Inflammatory macrophage (primary cell): ENCODE measurements at regions not wholly inside any gene's neighbourhood (a gene's known extent, or its start where the extent isn't known, plus 50 kb on each side); places are given as distances from the start of the nearest gene placed in this dataset.
"Not testable (repeated sequence)": the region's sequence is repeated elsewhere in the genome, so short reads cannot be mapped to it uniquely, and the experiment has no call there.

ENCODE experiments used
- DNase-seq, 2 donors: peaks; one replicate each; pipeline ENCODE4 v3.0.0-alpha.2; 2020 to 2022

DNA sequence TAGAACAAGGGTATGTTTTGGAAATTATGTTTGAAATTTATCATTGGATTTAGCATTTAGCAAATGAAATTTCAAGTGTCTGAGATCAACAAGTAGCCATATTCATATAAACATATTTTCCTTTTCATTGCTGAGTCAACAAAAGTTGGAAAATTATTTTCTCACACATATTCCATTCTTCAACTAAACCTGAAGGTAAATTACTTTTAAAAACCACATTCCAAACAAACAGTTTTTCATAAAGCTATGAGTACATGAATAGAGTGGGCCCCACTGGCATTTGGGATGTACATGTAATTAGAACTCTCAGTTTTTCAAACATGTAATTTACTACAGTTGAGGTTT is 178.3 kb upstream of the MKLN1 start:
- DNase-seq = no peak

DNA sequence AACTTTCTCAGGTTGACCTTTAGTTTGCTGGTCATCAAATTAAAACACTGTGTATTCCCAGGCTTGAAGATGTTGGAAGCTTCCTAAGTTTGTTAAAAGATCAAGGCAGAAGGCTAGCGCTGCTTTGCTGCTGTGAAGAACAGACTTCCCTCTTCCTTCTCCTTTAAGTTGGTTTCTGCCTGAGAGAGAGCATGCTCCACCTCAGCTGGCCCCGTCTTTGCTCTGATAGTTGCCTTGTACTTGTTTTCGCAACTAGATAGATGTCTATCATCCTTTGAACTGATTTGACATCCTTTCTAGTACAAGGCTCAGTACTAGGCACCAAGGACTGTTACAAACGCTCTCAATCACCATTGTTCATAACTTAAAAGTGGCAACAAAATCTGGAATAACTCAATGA is 177.8 kb upstream of the MKLN1 start:
- peak in 1 of 2 donors; percentile 2 for DNase-seq

- DNase-seq = no peak
These were observed 176.6 kb upstream of the MKLN1 start for GRCh38 chr7:131151034-131151433.

DNA sequence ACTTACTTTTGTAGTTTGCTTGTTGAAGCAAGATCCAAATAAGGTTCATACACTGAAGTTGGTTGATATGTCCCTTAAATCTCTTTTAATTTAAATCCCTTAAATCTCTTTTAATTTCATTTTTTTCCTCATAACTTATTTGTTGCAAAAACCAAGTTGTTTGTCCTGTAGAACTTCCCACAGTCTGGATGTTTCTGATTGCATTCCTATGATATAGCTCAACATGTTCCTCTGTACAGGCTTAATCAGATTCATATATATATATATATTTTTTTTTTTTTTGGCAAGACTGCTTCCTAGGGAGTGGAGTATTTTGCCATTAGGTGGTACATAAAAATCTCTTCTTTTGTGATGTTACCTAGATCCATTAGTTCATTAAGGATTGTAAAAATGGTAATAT is 174.9 kb upstream of the MKLN1 start:
- DNase-seq = no peak

DNA sequence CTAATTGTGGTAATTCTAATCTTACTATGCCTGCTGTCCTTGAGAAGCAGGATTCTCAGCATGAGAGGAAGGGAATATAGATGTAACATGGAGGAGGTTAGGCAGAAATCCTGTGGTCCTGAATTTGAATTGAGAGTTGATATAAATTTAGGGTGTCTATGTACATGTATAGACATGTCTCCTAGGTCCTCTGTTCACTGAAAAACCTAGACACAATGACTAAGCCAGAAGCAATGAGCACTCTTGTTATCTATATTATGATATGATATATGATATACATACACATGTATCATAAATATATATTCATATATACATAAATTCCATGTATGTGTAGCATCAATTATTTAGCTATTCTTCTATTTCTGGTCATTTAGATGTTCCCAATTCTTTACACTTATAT is 173.3 kb upstream of the MKLN1 start:
- no peak for DNase-seq

- no peak for DNase-seq
These were observed 170.0 kb upstream of the MKLN1 start for GRCh38 chr7:131157530-131158243.

- not testable (repeated sequence) for DNase-seq
These were observed 169.4 kb upstream of the MKLN1 start for GRCh38 chr7:131158244-131158636.

DNA sequence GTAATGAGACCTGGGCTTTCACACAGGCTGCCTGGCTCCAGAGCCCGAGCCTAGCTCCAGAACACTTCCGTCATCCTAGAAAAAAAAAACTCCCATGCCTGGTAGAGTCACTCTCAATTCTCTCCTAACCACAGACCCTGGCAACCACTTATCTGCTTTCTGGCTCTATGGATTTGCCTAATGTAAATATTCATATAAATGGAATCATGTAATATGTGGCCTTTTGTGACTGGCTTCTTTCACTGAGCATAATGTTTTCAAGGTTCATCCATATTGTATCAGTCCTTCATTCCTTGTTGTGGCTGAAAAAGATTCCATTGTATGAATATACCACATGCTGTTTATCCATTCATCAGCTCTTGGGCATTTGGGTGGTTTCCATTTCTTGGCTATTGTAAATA is 167.7 kb upstream of the MKLN1 start:
- DNase-seq = no peak

DNA sequence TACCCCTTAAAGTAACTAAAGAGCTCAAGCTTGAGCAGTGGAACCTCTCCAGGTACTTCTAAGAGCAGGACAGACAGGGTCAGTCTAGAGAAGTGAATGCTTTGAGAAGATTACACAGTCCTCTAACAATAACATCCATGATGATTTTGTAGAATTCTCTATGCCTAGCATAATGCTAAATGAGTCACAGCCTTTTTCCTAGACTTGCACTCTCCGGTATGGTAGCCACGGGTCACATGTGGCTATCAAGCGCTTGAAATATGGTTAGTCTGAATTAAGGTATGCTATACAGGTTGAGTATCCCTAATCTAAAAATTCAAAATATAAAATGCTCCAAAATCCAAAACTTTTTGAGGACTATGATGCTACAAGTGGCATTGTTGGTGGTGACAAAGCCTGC is 166.6 kb upstream of the MKLN1 start:
- no peak for DNase-seq

GRCh38 chr7:131164025-131164925 is 163.4 kb upstream of the MKLN1 start:
- no peak for DNase-seq

GRCh38 chr7:131166066-131166465 is 161.6 kb upstream of the MKLN1 start:
- no peak for DNase-seq

GRCh38 chr7:131170440-131171271 is 157.0 kb upstream of the MKLN1 start:
- DNase-seq = no peak

DNA sequence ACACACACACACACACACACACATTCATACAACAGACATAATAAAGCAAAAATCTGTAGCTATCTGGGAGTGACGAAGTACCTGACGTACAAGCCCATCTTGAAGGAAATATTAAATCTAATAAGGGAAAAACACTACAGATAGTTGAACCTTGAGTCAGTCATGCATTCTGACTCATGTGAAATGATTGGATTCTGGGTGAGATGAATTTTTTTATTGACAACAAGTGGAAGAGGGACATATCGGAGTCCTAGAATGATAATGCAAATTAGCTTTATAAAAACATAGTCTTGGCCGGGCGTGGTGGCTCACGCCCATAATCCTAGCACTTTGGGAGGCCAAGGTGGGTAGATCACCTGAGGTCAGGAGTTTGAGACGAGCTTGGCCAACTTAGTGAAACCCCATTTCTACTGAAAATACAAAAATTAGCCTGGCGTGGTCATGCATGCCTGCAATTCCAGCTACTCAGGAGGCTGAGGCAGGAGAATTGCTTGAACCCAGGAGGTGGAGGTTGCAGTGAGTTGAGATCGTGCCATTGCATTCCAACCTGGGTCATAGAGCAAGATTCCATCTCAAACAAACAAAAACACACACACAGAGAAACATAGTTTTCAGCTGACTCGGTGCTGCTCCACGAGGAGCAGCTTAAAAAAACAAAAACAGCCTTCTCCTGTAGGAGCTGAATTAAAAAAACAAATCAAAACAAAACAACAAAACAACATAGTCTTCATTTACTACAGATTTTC is 154.4 kb upstream of the MKLN1 start:
- no peak for DNase-seq

- no peak for DNase-seq
These were observed 153.3 kb upstream of the MKLN1 start for GRCh38 chr7:131174391-131174790.

DNA sequence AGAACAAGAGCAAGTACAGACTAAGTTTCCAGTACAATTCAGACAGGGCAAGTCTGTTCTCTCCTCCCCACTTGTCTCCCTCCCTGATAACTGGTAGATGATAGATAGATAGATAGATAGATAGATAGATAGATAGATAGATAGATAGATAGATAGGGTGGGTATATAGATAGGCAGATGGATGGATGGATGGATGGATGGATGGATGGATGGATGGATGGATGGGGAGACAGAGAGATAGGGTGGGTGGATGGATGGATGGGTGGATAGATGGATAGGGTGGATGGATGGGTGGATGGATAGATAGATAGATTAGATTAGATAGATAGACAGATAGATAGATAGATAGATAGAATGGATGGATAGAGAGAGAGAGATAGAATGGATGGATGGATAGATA is 152.8 kb upstream of the MKLN1 start:
- DNase-seq = no peak

DNA sequence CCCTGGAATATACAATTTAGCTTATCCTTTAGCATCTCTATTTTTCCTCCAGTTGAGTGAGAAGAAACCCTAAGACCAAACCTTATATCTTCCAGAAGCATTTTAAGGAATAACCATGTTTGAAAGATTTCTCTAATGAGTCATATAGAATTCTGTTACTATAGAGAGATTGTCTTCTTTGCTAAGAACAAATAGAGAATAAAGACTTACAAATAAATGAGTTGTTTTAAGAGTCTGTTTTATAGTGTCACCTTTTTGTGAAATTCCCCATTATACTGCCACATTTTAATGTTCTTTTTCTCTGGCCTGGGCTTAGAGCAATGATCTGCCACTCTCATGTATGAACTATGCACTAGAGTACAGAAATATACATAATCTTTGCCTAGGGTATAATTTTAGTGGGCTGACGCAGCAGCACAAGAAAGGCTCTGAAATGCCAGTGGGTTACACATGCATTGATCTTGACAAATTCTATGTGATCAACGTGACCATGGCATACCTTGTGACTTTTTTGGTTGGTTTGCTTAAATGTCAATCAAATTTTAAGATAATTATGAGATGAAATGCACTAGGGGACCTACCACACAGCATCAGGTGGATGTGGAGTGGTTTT is 145.1 kb upstream of the MKLN1 start:
- DNase-seq = no peak

DNA sequence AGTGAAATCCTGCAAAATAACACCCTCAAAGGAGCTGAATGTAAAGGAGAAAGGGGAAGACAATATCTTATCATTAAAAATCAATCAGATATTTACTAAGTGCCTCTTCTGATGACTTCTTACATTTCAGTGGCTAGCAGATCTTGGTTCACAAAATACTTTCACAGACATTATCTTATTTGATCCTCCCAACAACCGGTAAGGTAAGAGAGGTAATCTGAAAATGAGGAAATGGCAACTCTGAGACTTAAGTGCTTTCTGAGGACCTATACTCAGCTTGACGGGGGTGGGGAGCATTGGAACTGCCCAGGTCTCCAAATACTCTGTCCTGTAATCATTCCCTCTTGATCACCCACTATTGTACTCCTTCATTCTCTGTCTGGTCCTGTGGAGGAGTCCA is 144.6 kb upstream of the MKLN1 start:
- no peak for DNase-seq

- no peak for DNase-seq
These were observed 144.0 kb upstream of the MKLN1 start for GRCh38 chr7:131183611-131184119.

GRCh38 chr7:131186816-131187215 is 140.9 kb upstream of the MKLN1 start:
- DNase-seq = peak in 1 of 2 donors; percentile 21

DNA sequence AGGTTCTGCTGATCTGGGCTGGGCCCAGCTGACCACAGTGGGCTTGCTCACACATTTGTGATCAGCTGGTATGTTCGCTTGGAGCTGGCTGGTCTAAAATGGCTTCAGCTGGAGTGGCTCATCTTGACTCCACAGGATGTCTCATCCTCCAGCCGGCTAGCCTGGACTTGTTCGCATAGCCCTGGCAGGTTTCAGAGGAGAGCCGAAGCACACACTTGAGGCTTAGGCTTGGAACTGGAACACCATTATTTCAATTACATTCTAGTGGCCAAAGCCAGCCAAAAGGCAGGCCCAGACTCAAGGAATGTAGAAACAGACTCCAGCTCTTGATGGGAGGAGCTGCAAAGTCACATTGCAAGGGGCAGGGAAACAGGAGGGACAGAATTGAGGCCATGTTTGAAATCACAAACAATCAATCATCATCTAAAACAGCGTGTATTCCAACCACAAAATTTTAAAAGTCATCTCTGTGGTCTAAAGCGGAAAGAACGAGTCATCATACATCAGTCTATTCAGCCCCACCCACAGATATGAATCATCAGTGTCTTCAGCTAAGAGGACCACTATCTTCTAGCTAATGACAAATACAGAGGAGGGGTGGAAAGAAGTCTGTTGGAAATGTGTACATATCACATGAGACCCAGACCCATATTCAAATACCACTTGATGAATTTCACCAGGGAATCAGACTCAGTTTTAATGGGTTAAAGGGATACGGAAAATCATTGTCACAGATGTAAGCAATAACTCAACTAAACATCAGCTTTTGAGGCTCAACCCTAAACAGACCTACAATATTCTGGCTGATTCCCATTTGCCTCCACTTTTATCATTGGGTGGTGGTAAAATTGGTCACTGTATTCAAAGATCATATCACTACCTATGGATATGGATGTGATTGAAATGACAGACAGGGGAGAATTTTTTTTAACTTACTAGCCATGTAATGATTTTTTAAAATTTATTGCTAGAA is 139.0 kb upstream of the MKLN1 start:
- peak; percentile 81 to 92 for DNase-seq

DNA sequence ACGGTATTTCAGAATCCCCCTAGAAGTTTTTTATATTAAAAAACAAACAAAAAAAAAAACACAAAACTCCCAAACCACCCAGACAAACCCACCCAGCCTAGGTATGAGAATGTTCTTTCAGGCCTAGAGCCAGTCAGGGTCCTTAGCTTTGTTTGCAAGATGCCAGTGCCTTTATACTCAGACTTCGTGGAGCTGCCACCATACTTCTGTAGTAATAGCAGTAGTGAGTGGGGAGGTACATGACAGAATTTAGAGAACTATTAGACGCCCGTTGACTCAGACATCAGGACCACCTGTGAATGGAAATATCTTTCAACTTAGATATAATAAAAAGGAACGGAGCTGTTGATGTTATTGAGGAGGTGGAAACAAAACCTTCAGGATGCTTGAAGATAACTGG is 138.2 kb upstream of the MKLN1 start:
- no peak for DNase-seq
